Activated CD4-positive, alpha-beta memory T cell treated with anti-CD3 and anti-CD28 coated beads for 36 hours (primary cell): ENCODE measurements at regions not wholly inside any gene's neighbourhood (a gene's known extent, or its start where the extent isn't known, plus 50 kb on each side); places are given as distances from the start of the nearest gene placed in this dataset.

Experiments used
- CTCF ChIA-PET: fragments of 350-600 bp; sonication (Branson Sonifier 250); formaldehyde crosslinking; loops from one replicate; lab custom pipeline; 2021; ENCODE audit warnings: antibody characterized with exemption, inconsistent platforms; lab: Charles Lee
- POLR2A ChIA-PET: fragments of 350-600 bp; sonication (Branson Sonifier 250); formaldehyde crosslinking; loops from one replicate; lab custom pipeline; 2021; ENCODE audit warnings: antibody characterized with exemption; lab: Charles Lee
- DNase-seq: peaks from one replicate; pipeline ENCODE4 v3.0.0-alpha.2; 2020
- H3K27ac Mint-ChIP-seq: one replicate; pipeline ENCODE4 v1.8.0; 2021; ENCODE audit warnings: mixed read lengths
- H3K27me3 Mint-ChIP-seq: one replicate; pipeline ENCODE4 v1.8.0; 2021; ENCODE audit warnings: mixed read lengths
- H3K36me3 Mint-ChIP-seq: one replicate; pipeline ENCODE4 v1.8.0; 2021; ENCODE audit warnings: mixed read lengths
- H3K4me1 Mint-ChIP-seq: one replicate; pipeline ENCODE4 v1.8.0; 2021; ENCODE audit warnings: low read depth, mixed read lengths
- H3K4me3 Mint-ChIP-seq: one replicate; pipeline ENCODE4 v1.8.0; 2021; ENCODE audit warnings: mild to moderate bottlenecking, mixed read lengths
- H3K9me3 Mint-ChIP-seq: one replicate; pipeline ENCODE4 v1.8.0; 2021; ENCODE audit warnings: mixed read lengths
- intact Hi-C: fragments of 100-400 bp; cut with micrococcal nuclease; formaldehyde crosslinking; loops from one replicate; pipeline ENCODE4 v1.15.1; 2023

DNA sequence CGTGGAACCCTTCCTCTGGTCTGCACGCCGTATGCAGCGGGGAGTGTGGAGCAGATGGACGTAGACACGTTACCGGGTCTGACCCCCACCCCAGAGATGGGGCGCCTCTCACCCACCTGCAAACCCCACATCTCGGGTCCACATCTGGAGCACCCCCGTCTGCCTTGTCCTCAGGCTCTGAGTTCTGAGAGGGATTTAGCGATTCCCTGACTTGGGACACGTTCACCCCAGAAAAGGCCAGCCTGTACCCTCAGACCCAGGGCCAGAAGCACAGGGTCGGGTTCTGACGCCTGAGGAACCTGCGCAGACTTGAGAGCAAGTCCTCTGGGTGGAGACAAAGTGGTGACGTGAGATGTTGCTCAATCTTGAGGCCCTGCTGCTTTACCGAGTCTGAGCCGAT is 1138.5 kb downstream of the BRD1 start:
- H3K27ac Mint-ChIP-seq = no peak overlapping the region
- H3K4me1 Mint-ChIP-seq = no peaks in the 10 kb centered on the region
- no peak for DNase-seq
- intact Hi-C loops = no loop called here
- CTCF ChIA-PET = no interaction called here
- no peaks in the 10 kb centered on the region for H3K9me3 Mint-ChIP-seq
- POLR2A ChIA-PET = no interaction called here
- H3K36me3 Mint-ChIP-seq = no peaks in the 10 kb centered on the region
- no peak overlapping the region for H3K4me3 Mint-ChIP-seq
- no peaks in the 10 kb centered on the region for H3K27me3 Mint-ChIP-seq

- H3K9me3 Mint-ChIP-seq = no peaks in the 10 kb centered on the region
- ChIA-PET CTCF (no interaction called here), POLR2A (no interaction called here)
These were observed 1139.3 kb downstream of the BRD1 start for GRCh38 chr22:48688366-48688765.

DNA sequence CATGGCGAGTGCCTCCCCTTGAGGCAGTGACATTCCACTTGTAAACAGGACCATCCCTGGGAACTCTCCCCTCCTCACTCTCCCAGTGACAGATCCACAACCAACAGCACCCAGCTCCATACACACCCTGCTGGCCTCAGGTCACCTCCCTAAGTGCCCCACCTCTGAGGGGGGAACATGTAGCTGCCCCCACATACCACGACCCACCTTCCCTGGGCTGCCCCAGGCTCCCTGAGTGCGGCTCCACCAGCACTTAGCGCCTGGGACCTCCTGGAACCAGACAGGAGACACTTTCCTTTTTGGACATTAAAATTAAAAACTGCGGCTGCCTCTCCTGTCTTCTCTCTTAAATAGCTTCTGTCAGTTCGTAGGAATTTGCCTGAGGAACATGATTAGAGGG is 1140.1 kb downstream of the BRD1 start:
- CTCF ChIA-PET = no interaction called here

More at GRCh38 chr22:48688366-48688765, 1139.3 kb downstream of the BRD1 start:
- H3K36me3 Mint-ChIP-seq = no peaks in the 10 kb centered on the region
- no peaks in the 10 kb centered on the region for H3K4me1 Mint-ChIP-seq
- intact Hi-C loops = no loop called here
- no peak overlapping the region for H3K27ac Mint-ChIP-seq
- no peak overlapping the region for H3K4me3 Mint-ChIP-seq
- H3K27me3 Mint-ChIP-seq = no peaks in the 10 kb centered on the region
- no peak for DNase-seq

DNA sequence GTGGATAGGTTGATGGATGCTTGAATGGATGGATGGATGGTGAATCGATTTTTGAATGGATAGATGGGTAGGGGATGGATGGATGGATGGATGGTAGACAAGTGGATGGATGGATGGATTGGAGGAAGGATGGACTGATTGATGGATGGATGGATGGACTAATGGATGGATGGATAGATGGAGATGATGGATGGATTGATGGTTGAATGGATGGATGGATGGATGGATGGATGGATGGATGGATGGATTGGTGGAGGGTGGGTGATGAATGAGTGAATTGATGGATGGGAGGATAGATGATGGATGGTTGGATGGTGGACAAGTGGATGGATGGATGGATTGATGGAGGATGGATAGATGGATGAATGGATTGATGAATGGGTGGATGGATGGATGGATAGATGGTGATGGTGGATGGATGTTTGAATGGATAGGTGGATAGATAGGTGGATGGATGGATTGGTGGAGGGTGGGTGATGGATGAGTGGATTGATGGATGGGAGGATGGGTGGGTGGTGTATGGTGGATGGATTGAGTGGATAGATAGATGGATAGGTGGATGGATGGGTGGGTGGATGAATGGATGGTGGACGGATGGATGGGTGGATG is 1140.9 kb downstream of the BRD1 start:
- intact Hi-C loops = no loop called here
- ChIA-PET CTCF (no interaction called here), POLR2A (no interaction called here)
- Mint-ChIP-seq H3K27me3 (no peaks in the 10 kb centered on the region), H3K4me3 (no peak overlapping the region), H3K27ac (no peak overlapping the region), H3K36me3 (no peaks in the 10 kb centered on the region), H3K9me3 (no peaks in the 10 kb centered on the region), H3K4me1 (no peaks in the 10 kb centered on the region)
- DNase-seq = no peak

More for the DNA sequence above, 1140.1 kb downstream of the BRD1 start:
- Mint-ChIP-seq H3K27me3 (no peaks in the 10 kb centered on the region), H3K36me3 (no peaks in the 10 kb centered on the region), H3K27ac (no peak overlapping the region), H3K9me3 (no peaks in the 10 kb centered on the region), H3K4me3 (no peak overlapping the region), H3K4me1 (no peaks in the 10 kb centered on the region)
- POLR2A ChIA-PET = no interaction called here
- no peak for DNase-seq
- intact Hi-C loops = no loop called here

GRCh38 chr22:48685767-48686166 is 1141.9 kb downstream of the BRD1 start:
- Mint-ChIP-seq H3K27ac (no peak overlapping the region), H3K4me3 (no peak overlapping the region), H3K4me1 (no peaks in the 10 kb centered on the region), H3K9me3 (no peaks in the 10 kb centered on the region), H3K36me3 (no peaks in the 10 kb centered on the region), H3K27me3 (no peaks in the 10 kb centered on the region)
- DNase-seq = no peak
- CTCF ChIA-PET = no interaction called here
- intact Hi-C loops = no loop called here
- POLR2A ChIA-PET = no interaction called here

DNA sequence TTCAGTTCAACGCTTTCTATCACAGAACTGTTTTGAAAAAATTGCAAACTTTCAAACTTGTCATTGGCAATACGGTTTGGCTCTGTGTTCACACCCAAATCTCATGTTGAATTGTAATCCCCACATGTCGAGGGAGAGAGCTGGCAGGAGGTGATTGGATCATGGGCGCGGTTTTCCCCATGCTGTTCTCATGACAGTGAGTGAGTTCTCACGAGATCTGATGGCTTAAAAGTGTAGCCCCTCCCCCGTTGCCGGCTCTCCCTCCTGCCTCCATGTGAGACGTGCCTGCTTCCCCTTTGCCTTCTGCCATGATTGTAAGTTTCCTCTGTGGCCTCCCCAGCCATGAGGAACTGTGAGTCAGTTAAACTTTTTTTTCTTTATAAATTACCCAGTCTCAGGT is 1144.0 kb downstream of the BRD1 start:
- H3K9me3 Mint-ChIP-seq = no peaks in the 10 kb centered on the region
- intact Hi-C loops = no loop called here
- no peak overlapping the region for H3K4me3 Mint-ChIP-seq
- no peak overlapping the region for H3K27ac Mint-ChIP-seq
- no peak for DNase-seq
- ChIA-PET CTCF (no interaction called here), POLR2A (no interaction called here)
- no peaks in the 10 kb centered on the region for H3K4me1 Mint-ChIP-seq
- H3K27me3 Mint-ChIP-seq = no peaks in the 10 kb centered on the region
- no peaks in the 10 kb centered on the region for H3K36me3 Mint-ChIP-seq

DNA sequence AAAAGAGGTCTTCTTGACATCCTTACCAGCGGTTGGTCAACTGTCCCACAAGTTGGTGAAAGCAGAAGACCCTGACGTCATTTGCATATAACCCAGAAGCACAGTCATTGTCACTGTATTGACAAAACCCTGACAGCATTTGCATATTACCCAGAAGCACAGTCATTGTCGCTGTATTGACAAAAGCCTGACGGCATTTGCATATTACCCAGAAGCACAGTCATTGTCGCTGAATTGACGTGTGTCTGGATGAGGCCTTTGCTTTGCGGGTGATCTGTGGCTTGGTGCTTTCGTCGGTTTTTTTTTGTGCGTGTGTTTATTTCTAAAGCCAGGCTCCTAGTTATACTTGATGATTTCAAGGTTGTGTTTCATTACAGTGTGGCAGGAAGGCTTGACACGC is 1145.2 kb downstream of the BRD1 start:
- ChIA-PET CTCF (no interaction called here), POLR2A (no interaction called here)
- Mint-ChIP-seq H3K27me3 (no peaks in the 10 kb centered on the region), H3K9me3 (no peaks in the 10 kb centered on the region), H3K36me3 (no peaks in the 10 kb centered on the region), H3K27ac (no peak overlapping the region), H3K4me3 (no peak overlapping the region), H3K4me1 (no peaks in the 10 kb centered on the region)
- DNase-seq = no peak
- intact Hi-C loops = no loop called here

- no peak for DNase-seq
- no peaks in the 10 kb centered on the region for H3K9me3 Mint-ChIP-seq
- no peak overlapping the region for H3K4me3 Mint-ChIP-seq
- intact Hi-C loops = no loop called here
- H3K36me3 Mint-ChIP-seq = no peaks in the 10 kb centered on the region
- H3K27ac Mint-ChIP-seq = no peak overlapping the region
- ChIA-PET POLR2A (no interaction called here), CTCF (no interaction called here)
- H3K4me1 Mint-ChIP-seq = no peaks in the 10 kb centered on the region
- no peaks in the 10 kb centered on the region for H3K27me3 Mint-ChIP-seq
These were observed 1147.1 kb downstream of the BRD1 start for GRCh38 chr22:48680601-48681000.

- H3K36me3 Mint-ChIP-seq = no peaks in the 10 kb centered on the region
- no peaks in the 10 kb centered on the region for H3K27me3 Mint-ChIP-seq
- no peaks in the 10 kb centered on the region for H3K4me1 Mint-ChIP-seq
- intact Hi-C loops = no loop called here
- no peak overlapping the region for H3K27ac Mint-ChIP-seq
- no peak for DNase-seq
- no peak overlapping the region for H3K4me3 Mint-ChIP-seq
- POLR2A ChIA-PET = no interaction called here
- CTCF ChIA-PET = no interaction called here
- H3K9me3 Mint-ChIP-seq = no peaks in the 10 kb centered on the region
These were observed 1147.8 kb downstream of the BRD1 start for GRCh38 chr22:48679656-48680555.

- POLR2A ChIA-PET = no interaction called here
- Mint-ChIP-seq H3K9me3 (peaks cover 1% of the 10 kb centered on the region), H3K36me3 (no peaks in the 10 kb centered on the region), H3K27ac (no peak overlapping the region), H3K4me3 (no peak overlapping the region), H3K4me1 (no peaks in the 10 kb centered on the region), H3K27me3 (no peaks in the 10 kb centered on the region)
- CTCF ChIA-PET = no interaction called here
- intact Hi-C loops = no loop called here
- DNase-seq = no peak
These were observed 1149.2 kb downstream of the BRD1 start for GRCh38 chr22:48678171-48679135.

- Mint-ChIP-seq H3K27me3 (no peaks in the 10 kb centered on the region), H3K9me3 (peaks cover 10% of the 10 kb centered on the region), H3K36me3 (no peaks in the 10 kb centered on the region), H3K4me3 (no peak overlapping the region), H3K4me1 (no peaks in the 10 kb centered on the region), H3K27ac (no peak overlapping the region)
- ChIA-PET CTCF (no interaction called here), POLR2A (no interaction called here)
- DNase-seq = no peak
- intact Hi-C loops = no loop called here
These were observed 1150.1 kb downstream of the BRD1 start for GRCh38 chr22:48677621-48678020.

GRCh38 chr22:48677168-48677520 is 1150.5 kb downstream of the BRD1 start:
- intact Hi-C loops = no loop called here
- H3K4me3 Mint-ChIP-seq = no peak overlapping the region
- H3K4me1 Mint-ChIP-seq = no peaks in the 10 kb centered on the region
- no peaks in the 10 kb centered on the region for H3K27me3 Mint-ChIP-seq
- H3K27ac Mint-ChIP-seq = no peak overlapping the region
- POLR2A ChIA-PET = no interaction called here
- DNase-seq = no peak
- CTCF ChIA-PET = no interaction called here
- no peaks in the 10 kb centered on the region for H3K36me3 Mint-ChIP-seq
- H3K9me3 Mint-ChIP-seq = peaks cover 15% of the 10 kb centered on the region
